ENCODE measurements at regions not wholly inside any gene's neighbourhood (a gene's known extent, or its start where the extent isn't known, plus 50 kb on each side); places are given as distances from the start of the nearest gene placed in this dataset.

- TF ChIP-seq CTCF (IDR thresholded peaks at IDR 0.05; ENCODE audit: control insufficient read depth, insufficient read depth, low read depth, low read length, missing control alignments) = no peak
- H3K4me3 ChIP-seq (ENCODE audit: control insufficient read depth, low read depth, low read length) = no peak overlapping the region
- no peak for DNase-seq (ENCODE audit: low read depth)
These were observed 209.1 kb downstream of the BRD1 start for GRCh38 chr22:49618677-49618953.

GRCh38 chr22:49617866-49618676, 209.6 kb downstream of the BRD1 start:
- H3K4me3 ChIP-seq (ENCODE audit: control insufficient read depth, low read depth, low read length) = no peak overlapping the region
- no peak for TF ChIP-seq CTCF (IDR thresholded peaks at IDR 0.05; ENCODE audit: control insufficient read depth, insufficient read depth, low read depth, low read length, missing control alignments)
- no peak for DNase-seq (ENCODE audit: low read depth)

GRCh38 chr22:49617264-49617663, 210.4 kb downstream of the BRD1 start:
- no peak overlapping the region for H3K4me3 ChIP-seq (ENCODE audit: control insufficient read depth, low read depth, low read length)
- no peak for DNase-seq (ENCODE audit: low read depth)
- no peak for TF ChIP-seq CTCF (IDR thresholded peaks at IDR 0.05; ENCODE audit: control insufficient read depth, insufficient read depth, low read depth, low read length, missing control alignments)

GRCh38 chr22:49616356-49617231, 211.1 kb downstream of the BRD1 start:
- no peak for DNase-seq (ENCODE audit: low read depth)
- no peak overlapping the region for H3K4me3 ChIP-seq (ENCODE audit: control insufficient read depth, low read depth, low read length)
- TF ChIP-seq CTCF (IDR thresholded peaks at IDR 0.05; ENCODE audit: control insufficient read depth, insufficient read depth, low read depth, low read length, missing control alignments) = no peak

GRCh38 chr22:49614966-49615965, 212.4 kb downstream of the BRD1 start:
- no peak for TF ChIP-seq CTCF (IDR thresholded peaks at IDR 0.05; ENCODE audit: control insufficient read depth, insufficient read depth, low read depth, low read length, missing control alignments)
- no peak for DNase-seq (ENCODE audit: low read depth)
- H3K4me3 ChIP-seq (ENCODE audit: control insufficient read depth, low read depth, low read length) = no peak overlapping the region

Measured in AG09309 (cell line).